Cardiac muscle cell (in vitro differentiated cells and primary cell): ENCODE measurements at regions not wholly inside any gene's neighbourhood (a gene's known extent, or its start where the extent isn't known, plus 50 kb on each side); places are given as distances from the start of the nearest gene placed in this dataset.

Experiments used
- DNase-seq, 2 donors: peaks; one replicate each; pipeline versions ENCODE4 v3.0.0 to v3.0.0-alpha.2; 2010 to 2017; ENCODE audit warnings: low read depth in 1 of 2, low spot score in 1 of 2
- H3K27ac ChIP-seq: fragments of 200-600 bp; sonication (generic); 2 replicates; pipeline ENCODE4 v1.5.1; 2016
- H3K27me3 ChIP-seq: fragments of 200-600 bp; sonication (generic); 2 replicates; pipeline ENCODE4 v1.6.0; 2016; ENCODE audit warnings: control low read depth
- H3K36me3 ChIP-seq: fragments of 200-600 bp; sonication (generic); 2 replicates; pipeline ENCODE4 v1.5.1; 2016; ENCODE audit warnings: control low read depth
- H3K4me1 ChIP-seq: fragments of 200-600 bp; sonication (generic); 2 replicates; pipeline ENCODE4 v1.8.1; 2017; ENCODE audit warnings: low read depth, mild to moderate bottlenecking, mixed run types
- H3K4me3 ChIP-seq: fragments of 200-600 bp; sonication (generic); 2 replicates; pipeline ENCODE4 v1.5.1; 2016; ENCODE audit warnings: mild to moderate bottlenecking
- H3K9me3 ChIP-seq: fragments of 200-600 bp; sonication (generic); 2 replicates; pipeline ENCODE4 v1.5.1; 2017; ENCODE audit warnings: low read depth, mild to moderate bottlenecking, control low read depth
- CTCF ChIP-seq: IDR thresholded peaks from 2 replicates; pipeline ENCODE4 v1.5.1; 2012; ENCODE audit warnings: low read depth, mild to moderate bottlenecking, low read length

GRCh38 chr5:125384071-125384470 is 637.6 kb upstream of the ZNF608 start:
- no peak for TF ChIP-seq CTCF
- no peaks in the 10 kb centered on the region for H3K27me3 ChIP-seq
- no peaks in the 10 kb centered on the region for H3K4me1 ChIP-seq

GRCh38 chr5:125390326-125390725 is 643.9 kb upstream of the ZNF608 start:
- no peak overlapping the region for H3K4me3 ChIP-seq
- H3K9me3 ChIP-seq = no peaks in the 10 kb centered on the region
- no peaks in the 10 kb centered on the region for H3K4me1 ChIP-seq
- no peaks in the 10 kb centered on the region for H3K27me3 ChIP-seq
- no peak overlapping the region for H3K27ac ChIP-seq
- no peaks in the 10 kb centered on the region for H3K36me3 ChIP-seq
- TF ChIP-seq CTCF = no peak
- DNase-seq = no peak

More at GRCh38 chr5:125384071-125384470, 637.6 kb upstream of the ZNF608 start:
- Histone ChIP-seq H3K4me3 (no peak overlapping the region), H3K9me3 (no peaks in the 10 kb centered on the region), H3K27ac (no peak overlapping the region), H3K36me3 (no peaks in the 10 kb centered on the region)
- DNase-seq = no peak

GRCh38 chr5:125393221-125393815 is 646.9 kb upstream of the ZNF608 start:
- DNase-seq = no peak
- H3K27me3 ChIP-seq = no peaks in the 10 kb centered on the region
- TF ChIP-seq CTCF = no peak
- H3K4me3 ChIP-seq = no peak overlapping the region
- peaks cover 4% of the 10 kb centered on the region for H3K4me1 ChIP-seq
- no peaks in the 10 kb centered on the region for H3K36me3 ChIP-seq
- no peaks in the 10 kb centered on the region for H3K9me3 ChIP-seq
- H3K27ac ChIP-seq = no peak overlapping the region

GRCh38 chr5:125394661-125395280 is 648.3 kb upstream of the ZNF608 start:
- no peak overlapping the region for H3K4me3 ChIP-seq
- H3K27me3 ChIP-seq = no peaks in the 10 kb centered on the region
- no peak overlapping the region for H3K27ac ChIP-seq
- no peaks in the 10 kb centered on the region for H3K9me3 ChIP-seq
- no peaks in the 10 kb centered on the region for H3K36me3 ChIP-seq
- TF ChIP-seq CTCF = no peak
- DNase-seq = peak in 1 of 2 donors; percentile 23
- H3K4me1 ChIP-seq = peaks cover 19% of the 10 kb centered on the region

GRCh38 chr5:125396462-125396861 is 650.0 kb upstream of the ZNF608 start:
- TF ChIP-seq CTCF = no peak
- no peak for DNase-seq
- Histone ChIP-seq H3K4me3 (no peak overlapping the region), H3K36me3 (no peaks in the 10 kb centered on the region), H3K4me1 (peaks cover 24% of the 10 kb centered on the region), H3K27me3 (no peaks in the 10 kb centered on the region), H3K27ac (no peak overlapping the region), H3K9me3 (no peaks in the 10 kb centered on the region)
